ENCODE measurements at regions not wholly inside any gene's neighbourhood (a gene's known extent, or its start where the extent isn't known, plus 50 kb on each side); places are given as distances from the start of the nearest gene placed in this dataset.

DNA sequence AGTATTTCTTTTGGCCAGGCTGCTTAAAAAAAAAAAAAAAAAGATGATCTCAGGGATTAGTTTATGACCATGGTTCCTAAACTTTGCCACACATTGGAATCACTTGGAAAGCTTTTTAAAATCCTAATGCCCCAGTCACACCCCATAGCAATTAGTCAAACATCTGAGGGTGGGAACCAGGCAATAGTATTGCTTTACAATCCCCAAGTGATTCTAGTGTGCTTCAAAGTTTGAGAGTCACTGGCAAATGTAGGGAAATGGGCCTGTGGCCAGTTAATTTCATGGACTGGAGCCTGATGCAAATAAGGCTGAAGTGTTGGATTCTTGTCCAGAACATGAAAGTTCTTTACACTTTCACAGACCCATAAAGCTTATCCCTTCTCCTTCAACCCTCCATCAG is 374.6 kb upstream of the ESRRG start:
- Histone ChIP-seq H3K4me2 (no peak overlapping the region), H3K27ac (no peak overlapping the region), H3K4me1 (no peaks in the 10 kb centered on the region), H3K4me3 (no peak overlapping the region), H3K9me3 (no peaks in the 10 kb centered on the region)
- ATAC-seq (no peak), FAIRE-seq (no peak), DNase-seq (ENCODE audit: low read depth in 1 of 2, low spot score in 1 of 2) (no peak)
- ChIA-PET CTCF (interaction anchor here (1.2 kb wide), 1 partner anchor 497 kb away, joined by 3 read pairs; no protein-coding TSS in a partner anchor), POLR2A (no interaction called here)
- TF ChIP-seq, protein P1, sequence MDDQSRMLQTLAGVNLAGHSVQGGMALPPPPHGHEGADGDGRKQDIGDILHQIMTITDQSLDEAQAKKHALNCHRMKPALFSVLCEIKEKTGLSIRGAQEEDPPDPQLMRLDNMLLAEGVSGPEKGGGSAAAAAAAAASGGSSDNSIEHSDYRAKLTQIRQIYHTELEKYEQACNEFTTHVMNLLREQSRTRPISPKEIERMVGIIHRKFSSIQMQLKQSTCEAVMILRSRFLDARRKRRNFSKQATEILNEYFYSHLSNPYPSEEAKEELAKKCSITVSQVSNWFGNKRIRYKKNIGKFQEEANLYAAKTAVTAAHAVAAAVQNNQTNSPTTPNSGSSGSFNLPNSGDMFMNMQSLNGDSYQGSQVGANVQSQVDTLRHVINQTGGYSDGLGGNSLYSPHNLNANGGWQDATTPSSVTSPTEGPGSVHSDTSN (IDR thresholded peaks at IDR 0.05): no peak
- no peak for TF ChIP-seq EHF (CRISPR knock-in tag; IDR thresholded peaks at IDR 0.05)
- no peak for TF ChIP-seq CBX2 (IDR thresholded peaks at IDR 0.05; ENCODE audit: borderline replicate concordance, low read depth)
- no peak for TF ChIP-seq TFCP2L1 (CRISPR knock-in tag; IDR thresholded peaks at IDR 0.05)
- no peak for TF ChIP-seq ZNF302 (CRISPR knock-in tag; IDR thresholded peaks at IDR 0.05)
- TF ChIP-seq PHF8 (IDR thresholded peaks at IDR 0.05; ENCODE audit: borderline replicate concordance, low read depth): no peak
- no peak for TF ChIP-seq ZC3H11A (IDR thresholded peaks at IDR 0.05)
- TF ChIP-seq, protein P2, sequence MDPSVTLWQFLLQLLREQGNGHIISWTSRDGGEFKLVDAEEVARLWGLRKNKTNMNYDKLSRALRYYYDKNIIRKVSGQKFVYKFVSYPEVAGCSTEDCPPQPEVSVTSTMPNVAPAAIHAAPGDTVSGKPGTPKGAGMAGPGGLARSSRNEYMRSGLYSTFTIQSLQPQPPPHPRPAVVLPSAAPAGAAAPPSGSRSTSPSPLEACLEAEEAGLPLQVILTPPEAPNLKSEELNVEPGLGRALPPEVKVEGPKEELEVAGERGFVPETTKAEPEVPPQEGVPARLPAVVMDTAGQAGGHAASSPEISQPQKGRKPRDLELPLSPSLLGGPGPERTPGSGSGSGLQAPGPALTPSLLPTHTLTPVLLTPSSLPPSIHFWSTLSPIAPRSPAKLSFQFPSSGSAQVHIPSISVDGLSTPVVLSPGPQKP (IDR thresholded peaks at IDR 0.05; ENCODE audit: low read depth, low read length): no peak
- TF ChIP-seq HOXA7 (CRISPR knock-in tag; IDR thresholded peaks at IDR 0.05): no peak

DNA sequence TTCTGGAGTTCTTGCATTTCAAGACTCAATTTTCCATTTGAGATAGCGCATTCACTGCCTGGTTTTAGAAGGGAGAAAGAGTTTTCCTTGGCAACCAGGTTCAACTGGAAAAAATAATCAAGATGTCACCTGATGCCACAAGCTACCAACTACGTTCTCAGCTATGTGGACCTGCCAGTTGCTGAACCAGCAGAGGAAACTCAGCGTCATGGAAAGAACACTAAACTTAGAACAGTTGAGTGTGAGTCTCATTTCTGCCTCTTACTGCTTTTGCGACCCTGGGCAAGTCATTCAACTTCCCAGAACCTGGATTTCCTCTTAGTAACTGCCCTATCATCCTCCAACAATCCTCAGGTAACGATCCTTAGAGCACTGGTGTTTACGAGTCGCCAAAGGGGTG is 373.0 kb upstream of the ESRRG start:
- H3K4me3 ChIP-seq: no peak overlapping the region
- FAIRE-seq (no peak), DNase-seq (ENCODE audit: low read depth in 1 of 2, low spot score in 1 of 2) (no peak), ATAC-seq (no peak)
- no peaks in the 10 kb centered on the region for H3K9me3 ChIP-seq
- TF ChIP-seq HOXA7 (CRISPR knock-in tag; IDR thresholded peaks at IDR 0.05): no peak
- no peak for TF ChIP-seq RCOR1 (IDR thresholded peaks at IDR 0.05; ENCODE audit: low read depth, low read length)
- no peak for TF ChIP-seq FOSL2 (IDR thresholded peaks at IDR 0.05)
- no peak for TF ChIP-seq FOSL2 (CRISPR knock-in tag; IDR thresholded peaks at IDR 0.05)
- TF ChIP-seq NFE2L2 (conservative IDR thresholded peaks at IDR 0.05; ENCODE audit: low read length): no peak
- no peak for TF ChIP-seq ZNF302 (CRISPR knock-in tag; IDR thresholded peaks at IDR 0.05)
- TF ChIP-seq HDAC2 (IDR thresholded peaks at IDR 0.05): no peak
- no peak for TF ChIP-seq JUNB (IDR thresholded peaks at IDR 0.05)
- TF ChIP-seq NR3C1 (IDR thresholded peaks at IDR 0.05): no peak
- TF ChIP-seq, protein P3, sequence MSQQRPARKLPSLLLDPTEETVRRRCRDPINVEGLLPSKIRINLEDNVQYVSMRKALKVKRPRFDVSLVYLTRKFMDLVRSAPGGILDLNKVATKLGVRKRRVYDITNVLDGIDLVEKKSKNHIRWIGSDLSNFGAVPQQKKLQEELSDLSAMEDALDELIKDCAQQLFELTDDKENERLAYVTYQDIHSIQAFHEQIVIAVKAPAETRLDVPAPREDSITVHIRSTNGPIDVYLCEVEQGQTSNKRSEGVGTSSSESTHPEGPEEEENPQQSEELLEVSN (IDR thresholded peaks at IDR 0.05; ENCODE audit: borderline replicate concordance, low read depth): no peak
- no peak for TF ChIP-seq CBX8 (IDR thresholded peaks at IDR 0.05)
- TF ChIP-seq RAD21 (conservative IDR thresholded peaks at IDR 0.05 in 1 of 2, IDR thresholded peaks at IDR 0.05 in 1 of 2): no peak
- TF ChIP-seq HOXB5 (CRISPR knock-in tag; IDR thresholded peaks at IDR 0.05): no peak
- no peak for TF ChIP-seq ZSCAN20 (CRISPR knock-in tag; IDR thresholded peaks at IDR 0.05)
- TF ChIP-seq HEYL (CRISPR knock-in tag; IDR thresholded peaks at IDR 0.05): no peak
- no peak for TF ChIP-seq RNF2 (IDR thresholded peaks at IDR 0.05; ENCODE audit: borderline replicate concordance, low read depth)
- whole genome bisulfite sequencing (ENCODE audit: missing lambda C conversion rate): 30% methylated on average over 7 of the region's 7 CpGs
- POLR2A ChIA-PET: no interaction called here
- no peaks in the 10 kb centered on the region for H3K4me1 ChIP-seq
- no peak overlapping the region for H3K4me2 ChIP-seq
- H3K27ac ChIP-seq: no peak overlapping the region
- CTCF ChIA-PET: no interaction called here

DNA sequence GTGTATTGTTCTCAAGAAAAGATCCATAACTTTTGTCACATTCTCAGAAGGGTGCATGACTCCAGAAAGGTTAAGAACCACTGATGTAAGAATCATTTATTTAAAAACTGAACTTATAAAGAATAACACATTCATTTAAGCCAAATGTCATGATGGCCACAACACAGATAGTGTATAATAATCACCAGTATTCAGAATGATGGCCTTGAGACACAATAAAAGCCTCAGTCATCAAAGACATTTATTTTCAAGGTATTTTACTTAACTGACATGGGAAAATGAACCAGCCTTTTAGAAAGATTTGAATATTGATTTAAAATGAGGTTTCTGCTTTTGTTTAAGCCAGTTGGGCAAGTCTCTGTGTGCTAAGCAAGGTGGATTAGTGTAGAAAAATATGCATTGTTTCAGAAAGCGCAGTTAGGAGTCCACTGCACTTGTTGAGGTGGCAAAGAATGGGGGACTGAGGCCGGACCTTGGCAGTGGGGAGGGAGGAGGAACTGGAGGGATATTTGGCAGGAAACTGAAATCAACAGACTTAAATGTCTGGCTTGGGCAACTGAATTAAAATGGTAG is 371.9 kb upstream of the ESRRG start:
- no peak for TF ChIP-seq POLR2A (IDR thresholded peaks at IDR 0.05; ENCODE audit: low read length)
- TF ChIP-seq, protein P4, sequence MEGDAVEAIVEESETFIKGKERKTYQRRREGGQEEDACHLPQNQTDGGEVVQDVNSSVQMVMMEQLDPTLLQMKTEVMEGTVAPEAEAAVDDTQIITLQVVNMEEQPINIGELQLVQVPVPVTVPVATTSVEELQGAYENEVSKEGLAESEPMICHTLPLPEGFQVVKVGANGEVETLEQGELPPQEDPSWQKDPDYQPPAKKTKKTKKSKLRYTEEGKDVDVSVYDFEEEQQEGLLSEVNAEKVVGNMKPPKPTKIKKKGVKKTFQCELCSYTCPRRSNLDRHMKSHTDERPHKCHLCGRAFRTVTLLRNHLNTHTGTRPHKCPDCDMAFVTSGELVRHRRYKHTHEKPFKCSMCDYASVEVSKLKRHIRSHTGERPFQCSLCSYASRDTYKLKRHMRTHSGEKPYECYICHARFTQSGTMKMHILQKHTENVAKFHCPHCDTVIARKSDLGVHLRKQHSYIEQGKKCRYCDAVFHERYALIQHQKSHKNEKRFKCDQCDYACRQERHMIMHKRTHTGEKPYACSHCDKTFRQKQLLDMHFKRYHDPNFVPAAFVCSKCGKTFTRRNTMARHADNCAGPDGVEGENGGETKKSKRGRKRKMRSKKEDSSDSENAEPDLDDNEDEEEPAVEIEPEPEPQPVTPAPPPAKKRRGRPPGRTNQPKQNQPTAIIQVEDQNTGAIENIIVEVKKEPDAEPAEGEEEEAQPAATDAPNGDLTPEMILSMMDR (IDR thresholded peaks at IDR 0.05): no peak
- no peak for TF ChIP-seq HOXB13 (CRISPR knock-in tag; IDR thresholded peaks at IDR 0.05; ENCODE audit: low read depth)
- no peak for TF ChIP-seq KDM1A (IDR thresholded peaks at IDR 0.05; ENCODE audit: low read depth)
- no peak for TF ChIP-seq CEBPB (IDR thresholded peaks at IDR 0.05)
- TF ChIP-seq ESRRA (IDR thresholded peaks at IDR 0.05; ENCODE audit: borderline replicate concordance, low read length): no peak
- no peak for TF ChIP-seq RAD21 (conservative IDR thresholded peaks at IDR 0.05 in 1 of 2, IDR thresholded peaks at IDR 0.05 in 1 of 2)
- no peak for TF ChIP-seq EHMT2 (IDR thresholded peaks at IDR 0.05; ENCODE audit: low read depth)
- no peak overlapping the region for H3K4me2 ChIP-seq
- POLR2A ChIA-PET: no interaction called here
- DNase-seq (ENCODE audit: low read depth in 1 of 2, low spot score in 1 of 2): no peak
- no peaks in the 10 kb centered on the region for H3K4me1 ChIP-seq
- H3K27ac ChIP-seq: no peak overlapping the region
- no peak overlapping the region for H3K4me3 ChIP-seq
- CTCF ChIA-PET: interaction anchor here (1.2 kb wide), 1 partner anchor 10 kb away, joined by 3 read pairs; no protein-coding TSS in a partner anchor
- no peak for ATAC-seq
- WGBS (ENCODE audit: missing lambda C conversion rate): 37% methylated on average over 2 of the region's 2 CpGs
- no peak for FAIRE-seq
- no peaks in the 10 kb centered on the region for H3K9me3 ChIP-seq

Data from A549 (cell line).